Pons (tissue), 1 donor: ENCODE measurements at regions not wholly inside any gene's neighbourhood (a gene's known extent, or its start where the extent isn't known, plus 50 kb on each side); places are given as distances from the start of the nearest gene placed in this dataset.
"Not testable (repeated sequence)": the region's sequence is repeated elsewhere in the genome, so short reads cannot be mapped to it uniquely, and the experiment has no call there.

Experiments
- DNase-seq: peaks from one replicate; pipeline ENCODE4 v3.0.0-alpha.2; 2016; ENCODE audit warnings: low spot score

- DNase-seq: no peak
These were observed 1042.3 kb downstream of the OTOL1 start for GRCh38 chr3:162538906-162539305.

GRCh38 chr3:162540421-162540820 lies 1043.8 kb downstream of the OTOL1 start:
- DNase-seq: no peak

- DNase-seq: no peak
These were observed 1045.3 kb downstream of the OTOL1 start for GRCh38 chr3:162541923-162542322.

- DNase-seq: no peak
These were observed 1047.6 kb downstream of the OTOL1 start for GRCh38 chr3:162544246-162544645.

- DNase-seq: no peak
These were observed 1050.3 kb downstream of the OTOL1 start for GRCh38 chr3:162546910-162547309.

- no peak for DNase-seq
These were observed 1050.7 kb downstream of the OTOL1 start for GRCh38 chr3:162547321-162547720.

- no peak for DNase-seq
These were observed 1059.2 kb downstream of the OTOL1 start for GRCh38 chr3:162555761-162556160.

- DNase-seq: no peak
These were observed 1061.4 kb downstream of the OTOL1 start for GRCh38 chr3:162558016-162558415.

- DNase-seq: no peak
These were observed 1072.1 kb downstream of the OTOL1 start for GRCh38 chr3:162568706-162569105.

GRCh38 chr3:162569314-162569713 lies 1072.7 kb downstream of the OTOL1 start:
- DNase-seq: no peak

- DNase-seq: no peak
These were observed 1088.4 kb downstream of the OTOL1 start for GRCh38 chr3:162584986-162585385.

GRCh38 chr3:162586591-162586990 lies 1090.0 kb downstream of the OTOL1 start:
- DNase-seq: no peak

GRCh38 chr3:162597226-162597625 lies 1100.6 kb downstream of the OTOL1 start:
- DNase-seq: peak; percentile 74

- DNase-seq: peak; percentile 7
These were observed 1101.9 kb downstream of the OTOL1 start for GRCh38 chr3:162598500-162598899.

- not testable (repeated sequence) for DNase-seq
These were observed 1103.1 kb downstream of the OTOL1 start for GRCh38 chr3:162599742-162600141.

- DNase-seq: no peak
These were observed 1104.6 kb downstream of the OTOL1 start for GRCh38 chr3:162601101-162601670.

GRCh38 chr3:162602619-162603018 lies 1106.0 kb downstream of the OTOL1 start:
- no peak for DNase-seq

GRCh38 chr3:162605651-162606204 lies 1109.1 kb downstream of the OTOL1 start:
- DNase-seq: no peak

- no peak for DNase-seq
These were observed 1113.7 kb downstream of the OTOL1 start for GRCh38 chr3:162610261-162610660.

- DNase-seq: no peak
These were observed 1116.4 kb downstream of the OTOL1 start for GRCh38 chr3:162612991-162613390.

GRCh38 chr3:162626172-162626571 lies 1129.6 kb downstream of the OTOL1 start:
- DNase-seq: no peak

GRCh38 chr3:162628531-162628930 lies 1131.9 kb downstream of the OTOL1 start:
- no peak for DNase-seq

- no peak for DNase-seq
These were observed 1132.8 kb downstream of the OTOL1 start for GRCh38 chr3:162629372-162629771.

- no peak for DNase-seq
These were observed 1136.1 kb downstream of the OTOL1 start for GRCh38 chr3:162632672-162633071.
